GM23338 (cell line): ENCODE measurements at regions not wholly inside any gene's neighbourhood (a gene's known extent, or its start where the extent isn't known, plus 50 kb on each side); places are given as distances from the start of the nearest gene placed in this dataset.

Source experiments
- ATAC-seq: fragments of 200-7000 bp; cut with Tn5 transposase; 3 replicates; pipeline ENCODE4 v1.9.1; 2020
- DNase-seq: peaks from one replicate; pipeline ENCODE4 v3.0.0-alpha.2; 2015; ENCODE audit warnings: low spot score
- H2AFZ ChIP-seq: fragments of 200-600 bp; sonication (generic); 2 replicates; pipeline ENCODE4 v1.8.0; 2016; ENCODE audit warnings: antibody characterized with exemption, mild to moderate bottlenecking, moderate library complexity
- H3F3A ChIP-seq: fragments of 200-600 bp; sonication (generic); replicated peaks from 2 replicates; pipeline ENCODE4 v1.8.0; 2017; ENCODE audit warnings: antibody characterized with exemption, mixed run types, low read depth
- H3K27ac ChIP-seq: fragments of 200-600 bp; sonication (generic); 2 replicates; pipeline ENCODE4 v1.6.1; 2016; ENCODE audit warnings: low read depth
- H3K27me3 ChIP-seq: fragments of 200-600 bp; sonication (generic); 2 replicates; pipeline ENCODE4 v1.8.0; 2016; ENCODE audit warnings: mild to moderate bottlenecking, mixed run types, moderate library complexity; ENCODE audit not compliant: insufficient read depth
- H3K36me3 ChIP-seq: fragments of 200-600 bp; sonication (generic); 2 replicates; pipeline ENCODE4 v1.8.0; 2016; ENCODE audit warnings: mild to moderate bottlenecking; ENCODE audit not compliant: insufficient read depth
- H3K4me1 ChIP-seq: fragments of 200-600 bp; sonication (generic); 2 replicates; pipeline ENCODE4 v1.8.0; 2016; ENCODE audit warnings: mild to moderate bottlenecking, moderate library complexity; ENCODE audit not compliant: insufficient read depth
- H3K4me2 ChIP-seq: fragments of 200-600 bp; sonication (generic); 2 replicates; pipeline ENCODE4 v1.7.1; 2017; ENCODE audit warnings: mixed run types
- H3K4me3 ChIP-seq: fragments of 200-600 bp; sonication (generic); 2 replicates; pipeline ENCODE4 v1.6.1; 2016; ENCODE audit warnings: mixed run types
- H3K79me2 ChIP-seq: fragments of 200-600 bp; sonication (generic); replicated peaks from 2 replicates; pipeline ENCODE4 v1.8.0; 2017; ENCODE audit warnings: mild to moderate bottlenecking; ENCODE audit not compliant: insufficient read depth
- H3K9me2 ChIP-seq: fragments of 200-600 bp; sonication (generic); 2 replicates; pipeline ENCODE4 v1.8.0; 2017; ENCODE audit not compliant: insufficient read depth
- H4K20me1 ChIP-seq: fragments of 200-600 bp; sonication (generic); replicated peaks from 2 replicates; pipeline ENCODE4 v1.8.0; 2017; ENCODE audit warnings: mild to moderate bottlenecking; ENCODE audit not compliant: insufficient read depth
- H3K27ac Mint-ChIP-seq: 2 replicates; pipeline ENCODE4 v1.8.0; 2020; ENCODE audit warnings: inconsistent platforms, mild to moderate bottlenecking, moderate library complexity, mixed read lengths
- H3K27me3 Mint-ChIP-seq: 3 replicates; pipeline ENCODE4 v1.8.0; 2022; ENCODE audit warnings: low read depth, mild to moderate bottlenecking, moderate library complexity, mixed read lengths, inconsistent platforms; ENCODE audit not compliant: insufficient read depth, poor library complexity
- H3K36me3 Mint-ChIP-seq: 3 replicates; pipeline ENCODE4 v1.8.0; 2021; ENCODE audit warnings: low read depth, mild to moderate bottlenecking, inconsistent platforms, moderate library complexity, mixed read lengths
- H3K4me1 Mint-ChIP-seq: 3 replicates; pipeline ENCODE4 v1.8.0; 2020; ENCODE audit warnings: mild to moderate bottlenecking, inconsistent platforms, mixed read lengths
- H3K4me3 Mint-ChIP-seq: 3 replicates; pipeline ENCODE4 v1.8.0; 2021; ENCODE audit warnings: moderate library complexity, mild to moderate bottlenecking, inconsistent platforms, mixed read lengths
- H3K9me3 Mint-ChIP-seq: 3 replicates; pipeline ENCODE4 v1.8.0; 2020; ENCODE audit warnings: moderate library complexity, mild to moderate bottlenecking, inconsistent platforms, mixed read lengths
- EZH2 ChIP-seq: fragments of 200-600 bp; sonication (generic); IDR thresholded peaks from one replicate; pipeline ENCODE4 v1.8.0; 2017; ENCODE audit warnings: antibody characterized with exemption, mild to moderate bottlenecking, low read depth; ENCODE audit not compliant: unreplicated experiment
- EZH2phosphoT487 ChIP-seq: fragments of 200-600 bp; sonication (generic); IDR thresholded peaks from one replicate; pipeline ENCODE4 v1.8.1; 2018; ENCODE audit warnings: antibody characterized with exemption; ENCODE audit not compliant: unreplicated experiment
- POLR2AphosphoS5 ChIP-seq: IDR thresholded peaks from 2 replicates; pipeline ENCODE4 v1.6.1; 2016; ENCODE audit warnings: antibody characterized with exemption, low read depth
- STAT1 ChIP-seq: IDR thresholded peaks from one replicate; pipeline ENCODE4 v1.6.1; 2016; ENCODE audit warnings: antibody characterized with exemption; ENCODE audit not compliant: unreplicated experiment
- ZNF114 ChIP-seq: fragments of 250-450 bp; sonication (Bioruptor Pico); IDR thresholded peaks from 2 replicates; pipeline ENCODE4 v1.5.0; 2020; ENCODE audit warnings: mild to moderate bottlenecking, moderate library complexity
- ZNF331 ChIP-seq: fragments of 250-450 bp; sonication (Bioruptor Pico); IDR thresholded peaks from 2 replicates; pipeline ENCODE4 v1.5.0; 2020; ENCODE audit warnings: low read depth, mild to moderate bottlenecking, moderate library complexity
- TF ChIP-seq, protein P1 (sequence below): IDR thresholded peaks from one replicate; pipeline ENCODE4 v1.6.1; 2018; ENCODE audit warnings: antibody characterized with exemption; ENCODE audit not compliant: unreplicated experiment
- TF ChIP-seq, protein P2 (sequence below), 2 experiments: fragments of 200-600 bp in 1 of 2; sonication (generic) in 1 of 2; conservative IDR thresholded peaks; 2 replicates each; pipeline versions ENCODE4 v1.5.1 to v1.6.1; 2016 to 2017; ENCODE audit warnings: antibody characterized with exemption in 2 of 2, low read depth in 2 of 2, mild to moderate bottlenecking in 2 of 2, moderate library complexity in 1 of 2
- TF ChIP-seq, protein P3 (sequence below): IDR thresholded peaks from 2 replicates; pipeline ENCODE4 v1.6.1; 2016; ENCODE audit warnings: antibody characterized with exemption

DNA sequence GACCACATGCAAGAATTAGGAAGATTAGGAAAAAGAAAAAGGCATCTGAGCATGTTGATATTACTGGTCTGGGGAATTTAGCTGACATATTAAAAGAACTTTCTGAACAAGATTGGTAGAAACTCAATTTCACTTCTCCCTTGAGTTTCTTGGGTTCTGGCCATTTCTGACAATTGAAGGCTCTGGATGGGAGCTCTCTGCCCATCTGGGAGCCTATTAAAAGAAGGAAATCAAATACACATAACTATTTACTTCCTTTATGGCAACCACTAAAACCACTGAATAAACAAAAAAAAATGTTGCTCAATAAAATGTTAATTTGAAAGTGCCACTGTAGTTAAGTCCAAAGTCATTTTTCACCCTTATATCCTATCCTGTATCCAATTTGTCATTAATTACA is 216.8 kb upstream of the HNMT start (continued):
- TF ChIP-seq, protein P1, sequence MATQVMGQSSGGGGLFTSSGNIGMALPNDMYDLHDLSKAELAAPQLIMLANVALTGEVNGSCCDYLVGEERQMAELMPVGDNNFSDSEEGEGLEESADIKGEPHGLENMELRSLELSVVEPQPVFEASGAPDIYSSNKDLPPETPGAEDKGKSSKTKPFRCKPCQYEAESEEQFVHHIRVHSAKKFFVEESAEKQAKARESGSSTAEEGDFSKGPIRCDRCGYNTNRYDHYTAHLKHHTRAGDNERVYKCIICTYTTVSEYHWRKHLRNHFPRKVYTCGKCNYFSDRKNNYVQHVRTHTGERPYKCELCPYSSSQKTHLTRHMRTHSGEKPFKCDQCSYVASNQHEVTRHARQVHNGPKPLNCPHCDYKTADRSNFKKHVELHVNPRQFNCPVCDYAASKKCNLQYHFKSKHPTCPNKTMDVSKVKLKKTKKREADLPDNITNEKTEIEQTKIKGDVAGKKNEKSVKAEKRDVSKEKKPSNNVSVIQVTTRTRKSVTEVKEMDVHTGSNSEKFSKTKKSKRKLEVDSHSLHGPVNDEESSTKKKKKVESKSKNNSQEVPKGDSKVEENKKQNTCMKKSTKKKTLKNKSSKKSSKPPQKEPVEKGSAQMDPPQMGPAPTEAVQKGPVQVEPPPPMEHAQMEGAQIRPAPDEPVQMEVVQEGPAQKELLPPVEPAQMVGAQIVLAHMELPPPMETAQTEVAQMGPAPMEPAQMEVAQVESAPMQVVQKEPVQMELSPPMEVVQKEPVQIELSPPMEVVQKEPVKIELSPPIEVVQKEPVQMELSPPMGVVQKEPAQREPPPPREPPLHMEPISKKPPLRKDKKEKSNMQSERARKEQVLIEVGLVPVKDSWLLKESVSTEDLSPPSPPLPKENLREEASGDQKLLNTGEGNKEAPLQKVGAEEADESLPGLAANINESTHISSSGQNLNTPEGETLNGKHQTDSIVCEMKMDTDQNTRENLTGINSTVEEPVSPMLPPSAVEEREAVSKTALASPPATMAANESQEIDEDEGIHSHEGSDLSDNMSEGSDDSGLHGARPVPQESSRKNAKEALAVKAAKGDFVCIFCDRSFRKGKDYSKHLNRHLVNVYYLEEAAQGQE, result no peak
- TF ChIP-seq EZH2phosphoT487 (no peak), EZH2 (no peak)
- TF ChIP-seq, protein P2, sequence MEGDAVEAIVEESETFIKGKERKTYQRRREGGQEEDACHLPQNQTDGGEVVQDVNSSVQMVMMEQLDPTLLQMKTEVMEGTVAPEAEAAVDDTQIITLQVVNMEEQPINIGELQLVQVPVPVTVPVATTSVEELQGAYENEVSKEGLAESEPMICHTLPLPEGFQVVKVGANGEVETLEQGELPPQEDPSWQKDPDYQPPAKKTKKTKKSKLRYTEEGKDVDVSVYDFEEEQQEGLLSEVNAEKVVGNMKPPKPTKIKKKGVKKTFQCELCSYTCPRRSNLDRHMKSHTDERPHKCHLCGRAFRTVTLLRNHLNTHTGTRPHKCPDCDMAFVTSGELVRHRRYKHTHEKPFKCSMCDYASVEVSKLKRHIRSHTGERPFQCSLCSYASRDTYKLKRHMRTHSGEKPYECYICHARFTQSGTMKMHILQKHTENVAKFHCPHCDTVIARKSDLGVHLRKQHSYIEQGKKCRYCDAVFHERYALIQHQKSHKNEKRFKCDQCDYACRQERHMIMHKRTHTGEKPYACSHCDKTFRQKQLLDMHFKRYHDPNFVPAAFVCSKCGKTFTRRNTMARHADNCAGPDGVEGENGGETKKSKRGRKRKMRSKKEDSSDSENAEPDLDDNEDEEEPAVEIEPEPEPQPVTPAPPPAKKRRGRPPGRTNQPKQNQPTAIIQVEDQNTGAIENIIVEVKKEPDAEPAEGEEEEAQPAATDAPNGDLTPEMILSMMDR (conservative IDR thresholded peaks at IDR 0.05; ENCODE audit: low read depth in 2 of 2), result no peak

DNA sequence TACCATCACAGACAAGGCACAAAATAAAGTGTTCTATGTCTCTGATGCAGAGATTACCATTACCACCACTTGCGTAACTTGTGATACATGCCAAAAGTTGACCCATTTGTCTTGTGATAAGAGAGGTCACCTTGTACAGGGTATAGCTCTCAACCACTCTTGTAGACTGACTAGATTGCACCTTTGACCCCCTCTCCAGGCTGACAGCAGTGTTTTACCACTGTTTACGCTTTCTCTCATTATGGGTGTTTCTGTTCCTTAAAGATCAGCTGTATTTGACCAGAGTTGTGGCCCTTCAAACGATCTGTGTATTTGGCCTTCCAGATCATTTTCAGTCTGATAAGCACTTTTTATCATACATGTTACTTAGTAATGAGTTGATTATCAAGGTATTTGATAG is 215.7 kb upstream of the HNMT start:
- Histone ChIP-seq H2AFZ (no peak overlapping the region), H3K9me2 (peaks cover 5% of the 10 kb centered on the region; the same call in 1 of the 2 replicates), H3K27ac (no peak overlapping the region), H3K36me3 (no peaks in the 10 kb centered on the region), H3K4me3 (no peak overlapping the region), H3K79me2 (no peaks in the 10 kb centered on the region), H3K27me3 (no peaks in the 10 kb centered on the region), H3K4me2 (no peak overlapping the region), H4K20me1 (no peaks in the 10 kb centered on the region), H3K4me1 (peaks cover 37% of the 10 kb centered on the region), H3F3A (no peaks in the 10 kb centered on the region)
- no peak overlapping the region for H3K27ac Mint-ChIP-seq
- no peak for DNase-seq
- H3K4me3 Mint-ChIP-seq, result no peak overlapping the region
- no peaks in the 10 kb centered on the region for H3K9me3 Mint-ChIP-seq
- H3K4me1 Mint-ChIP-seq, result peaks cover 25% of the 10 kb centered on the region
- H3K36me3 Mint-ChIP-seq, result no peaks in the 10 kb centered on the region
- no peak for ATAC-seq
- no peaks in the 10 kb centered on the region for H3K27me3 Mint-ChIP-seq
- TF ChIP-seq STAT1, result no peak
- TF ChIP-seq, protein P1, result no peak
- TF ChIP-seq, protein P3, sequence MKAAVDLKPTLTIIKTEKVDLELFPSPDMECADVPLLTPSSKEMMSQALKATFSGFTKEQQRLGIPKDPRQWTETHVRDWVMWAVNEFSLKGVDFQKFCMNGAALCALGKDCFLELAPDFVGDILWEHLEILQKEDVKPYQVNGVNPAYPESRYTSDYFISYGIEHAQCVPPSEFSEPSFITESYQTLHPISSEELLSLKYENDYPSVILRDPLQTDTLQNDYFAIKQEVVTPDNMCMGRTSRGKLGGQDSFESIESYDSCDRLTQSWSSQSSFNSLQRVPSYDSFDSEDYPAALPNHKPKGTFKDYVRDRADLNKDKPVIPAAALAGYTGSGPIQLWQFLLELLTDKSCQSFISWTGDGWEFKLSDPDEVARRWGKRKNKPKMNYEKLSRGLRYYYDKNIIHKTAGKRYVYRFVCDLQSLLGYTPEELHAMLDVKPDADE, result no peak
- TF ChIP-seq ZNF331, result no peak
- TF ChIP-seq, protein P2 (conservative IDR thresholded peaks at IDR 0.05; ENCODE audit: low read depth in 2 of 2), result no peak
- TF ChIP-seq ZNF114 (CRISPR knock-in tag), result no peak
- no peak for TF ChIP-seq POLR2AphosphoS5
- no peak for TF ChIP-seq EZH2phosphoT487
